ENCODE measurements at regions not wholly inside any gene's neighbourhood (a gene's known extent, or its start where the extent isn't known, plus 50 kb on each side); places are given as distances from the start of the nearest gene placed in this dataset.

DNA sequence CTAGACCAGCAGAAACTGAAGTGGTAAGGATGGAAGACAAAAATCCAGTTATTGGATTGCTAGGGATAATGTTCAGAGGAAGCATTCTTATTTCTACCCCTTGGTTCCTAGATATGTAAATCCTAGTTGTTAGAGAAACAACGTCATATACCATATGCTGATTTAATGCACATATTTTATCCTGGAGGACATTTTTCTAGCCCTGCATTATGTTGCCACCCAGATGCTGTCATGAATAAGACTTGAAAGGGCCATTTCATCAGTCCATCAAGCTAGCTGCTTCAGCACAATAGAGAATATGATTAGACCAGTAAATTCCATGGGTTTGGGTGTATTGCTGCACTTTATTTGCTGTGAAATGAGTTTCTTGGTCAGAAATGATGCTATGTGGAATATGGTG, 1736.4 kb downstream of the MAT2B start:
- DNase-seq = no peak

DNA sequence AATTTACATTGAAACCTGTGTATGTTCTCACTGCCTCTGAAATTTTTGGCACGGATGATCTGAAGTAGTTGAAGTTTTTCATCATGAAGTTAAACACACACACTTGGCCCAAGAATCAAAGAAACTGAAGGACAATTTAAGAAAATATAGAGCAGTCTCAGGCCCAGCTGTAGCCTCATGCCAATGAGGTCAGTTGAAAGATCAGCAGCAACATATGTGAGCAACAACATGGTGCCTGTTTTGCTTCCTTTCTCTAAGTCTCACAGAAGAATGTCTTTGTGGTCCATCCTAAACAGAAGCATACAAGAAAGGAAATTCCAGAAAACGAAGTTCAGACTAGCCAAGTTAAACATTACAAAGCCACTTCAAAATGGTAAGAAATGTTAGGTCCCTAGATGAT, 1737.2 kb downstream of the MAT2B start:
- no peak for DNase-seq

GRCh38 chr5:165244407-165244806, 1739.0 kb downstream of the MAT2B start:
- no peak for DNase-seq

GRCh38 chr5:165258197-165258771, 1752.9 kb downstream of the MAT2B start:
- peak in 1 of 2 experiments; percentile 65 for DNase-seq

DNA sequence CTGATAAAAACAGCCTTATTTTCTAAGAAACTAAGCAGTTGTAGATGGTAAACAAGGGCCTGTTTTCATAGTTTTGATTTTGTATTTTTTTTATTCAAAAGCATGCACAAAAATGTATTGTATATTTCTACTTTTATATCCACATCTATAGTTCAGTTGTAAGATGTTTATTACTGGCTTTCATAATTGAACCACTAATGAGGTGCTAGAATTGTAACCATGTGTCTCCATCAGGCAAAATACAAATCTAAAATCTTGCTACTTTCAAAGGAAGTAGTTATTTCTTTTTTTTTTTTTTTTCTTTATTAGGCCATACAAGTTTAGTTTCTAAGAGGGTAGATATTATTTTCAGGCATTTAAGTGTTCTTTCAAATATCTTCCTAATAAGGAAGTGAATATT, 1755.0 kb downstream of the MAT2B start:
- no peak for DNase-seq

- DNase-seq = no peak
Observed at GRCh38 chr5:165263536-165263935, 1758.1 kb downstream of the MAT2B start.

- DNase-seq = no peak
Observed at GRCh38 chr5:165266939-165267338, 1761.5 kb downstream of the MAT2B start.

- no peak for DNase-seq
Observed at GRCh38 chr5:165272436-165272835, 1767.0 kb downstream of the MAT2B start.

GRCh38 chr5:165277661-165278060, 1772.2 kb downstream of the MAT2B start:
- DNase-seq = no peak

- DNase-seq = no peak
Observed at GRCh38 chr5:165282491-165282890, 1777.1 kb downstream of the MAT2B start.

GRCh38 chr5:165286692-165287091, 1781.3 kb downstream of the MAT2B start:
- DNase-seq = no peak

DNA sequence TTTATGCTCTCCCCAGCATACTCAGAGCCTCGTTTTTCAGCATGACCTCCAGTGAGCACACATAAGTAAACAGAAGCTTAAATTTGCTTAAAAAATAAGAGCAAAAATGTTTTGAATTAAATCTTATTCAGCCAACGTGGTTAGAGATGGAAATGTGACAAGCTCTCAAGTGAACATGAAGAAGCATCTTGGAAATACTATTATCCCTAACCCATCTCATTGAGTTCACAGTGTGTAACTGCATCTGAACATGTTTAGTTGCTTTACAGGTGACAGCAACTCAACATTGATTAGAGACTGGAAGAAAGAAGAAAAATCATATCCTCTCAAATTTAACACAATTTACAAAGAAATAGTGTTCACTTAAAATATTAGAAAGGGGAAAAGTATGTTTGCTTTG, 1785.1 kb downstream of the MAT2B start:
- no peak for DNase-seq

- DNase-seq = no peak
Observed at GRCh38 chr5:165296401-165297130, 1791.1 kb downstream of the MAT2B start.

GRCh38 chr5:165304193-165304827, 1798.9 kb downstream of the MAT2B start:
- DNase-seq = peak in 1 of 2 experiments; percentile 13

GRCh38 chr5:165305596-165305995, 1800.2 kb downstream of the MAT2B start:
- DNase-seq = no peak

- no peak for DNase-seq
Observed at GRCh38 chr5:165309446-165309845, 1804.0 kb downstream of the MAT2B start.

- no peak for DNase-seq
Observed at GRCh38 chr5:165310031-165310430, 1804.6 kb downstream of the MAT2B start.

- no peak for DNase-seq
Observed at GRCh38 chr5:165321912-165322311, 1816.5 kb downstream of the MAT2B start.

DNA sequence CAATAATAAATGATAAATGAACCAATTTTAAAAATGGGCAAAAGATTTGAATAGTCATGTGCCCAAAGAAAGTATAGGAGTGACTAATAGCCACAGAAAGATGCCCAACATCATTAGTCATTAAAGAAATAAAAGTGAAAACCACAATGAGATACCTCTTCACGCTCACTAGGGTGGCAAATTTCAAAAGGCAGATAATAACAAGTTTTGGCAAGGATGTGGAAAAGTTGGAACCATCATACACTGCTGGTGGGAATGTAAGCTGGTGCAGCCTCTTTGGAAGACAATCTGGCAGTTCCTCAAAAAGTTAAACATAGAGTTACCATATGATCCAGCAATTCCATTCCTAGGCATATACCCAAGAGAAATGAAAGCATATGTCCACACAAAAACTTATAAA, 1819.8 kb downstream of the MAT2B start:
- DNase-seq = peak; percentile 80 to 94

- DNase-seq = peak; percentile 18 to 73
Observed at GRCh38 chr5:165327631-165328030, 1822.2 kb downstream of the MAT2B start.

GRCh38 chr5:165328846-165329245, 1823.4 kb downstream of the MAT2B start:
- DNase-seq = no peak

- DNase-seq = no peak
Observed at GRCh38 chr5:165333623-165334022, 1828.2 kb downstream of the MAT2B start.

DNA sequence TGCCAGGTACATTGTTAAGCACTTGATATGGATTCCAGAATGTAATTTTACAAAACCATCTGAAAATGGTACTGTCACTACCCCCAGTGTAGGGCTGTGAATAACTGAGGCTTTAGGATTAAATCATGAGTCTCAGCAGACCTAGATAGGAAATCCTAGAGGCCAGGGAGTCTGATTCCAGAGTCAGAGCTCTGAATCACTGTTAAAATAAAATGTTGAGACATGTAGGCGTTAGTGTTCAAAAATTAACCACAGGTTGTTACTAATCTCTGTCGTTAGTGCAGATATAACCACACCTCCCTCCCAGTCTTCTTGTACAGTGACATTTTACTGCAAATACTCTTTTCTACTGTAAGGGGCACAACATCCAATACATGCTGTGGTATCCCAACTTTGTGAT, 1828.8 kb downstream of the MAT2B start:
- no peak for DNase-seq

GRCh38 chr5:165349735-165350134, 1844.3 kb downstream of the MAT2B start:
- no peak for DNase-seq
